HAP-1 (cell line): ENCODE measurements at regions not wholly inside any gene's neighbourhood (a gene's known extent, or its start where the extent isn't known, plus 50 kb on each side); places are given as distances from the start of the nearest gene placed in this dataset.
"Not testable (repeated sequence)": the region's sequence is repeated elsewhere in the genome, so short reads cannot be mapped to it uniquely, and the experiment has no call there.

Experiments used
- DNase-seq, 2 experiments: peaks; one replicate each; pipeline ENCODE4 v3.0.0-alpha.2; 2016 to 2020; ENCODE audit warnings: low spot score in 2 of 2
- H3K27me3 ChIP-seq: fragments of 250-450 bp; sonication (Bioruptor Pico); 2 replicates; pipeline ENCODE4 v1.5.1; 2020; ENCODE audit warnings: low read depth, mild to moderate bottlenecking, moderate library complexity
- H3K36me3 ChIP-seq: fragments of 250-450 bp; sonication (Bioruptor Pico); replicated peaks from 2 replicates; pipeline ENCODE4 v1.5.1; 2020; ENCODE audit warnings: mild to moderate bottlenecking
- H3K4me1 ChIP-seq: fragments of 250-450 bp; sonication (Bioruptor Pico); 2 replicates; pipeline ENCODE4 v1.5.1; 2020; ENCODE audit warnings: mild to moderate bottlenecking
- H3K4me3 ChIP-seq: fragments of 250-450 bp; sonication (Bioruptor Pico); 2 replicates; pipeline ENCODE4 v1.5.1; 2020; ENCODE audit warnings: mild to moderate bottlenecking, moderate library complexity
- H3K9me3 ChIP-seq: fragments of 250-450 bp; sonication (Bioruptor Pico); 2 replicates; pipeline ENCODE4 v1.5.1; 2020; ENCODE audit warnings: mild to moderate bottlenecking, moderate library complexity
- in situ Hi-C: fragments of 300-500 bp; cut with MboI; formaldehyde crosslinking; loops from 3 replicates; pipeline ENCODE4 v1.14.3; 2020; ENCODE audit warnings: low sequenced_read_pairs, inconsistent platforms, mixed read lengths

DNA sequence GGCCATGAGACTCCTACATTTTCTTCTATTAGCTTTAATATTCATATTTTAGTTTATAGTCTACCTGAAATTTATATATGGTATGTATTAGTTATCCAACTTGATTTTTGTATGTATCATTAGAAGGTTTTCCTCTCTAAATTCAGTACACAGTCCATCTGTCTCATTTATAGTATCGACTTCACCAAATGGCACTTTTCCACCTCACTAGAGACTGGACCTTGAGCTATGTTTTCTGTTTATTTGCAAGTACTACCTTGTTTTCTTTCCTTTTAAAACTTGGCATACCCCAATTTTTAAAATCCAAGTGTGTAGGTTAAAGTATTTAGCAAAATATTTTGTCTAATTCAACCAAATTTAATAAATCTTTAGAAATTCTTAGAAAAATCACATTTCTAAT is 1137.5 kb downstream of the NSUN3 start:
- DNase-seq = no peak
- Histone ChIP-seq H3K4me1 (no peaks in the 10 kb centered on the region), H3K4me3 (no peak overlapping the region), H3K36me3 (no peaks in the 10 kb centered on the region), H3K27me3 (no peaks in the 10 kb centered on the region), H3K9me3 (no peaks in the 10 kb centered on the region)
- in situ Hi-C loops = no loop called here

DNA sequence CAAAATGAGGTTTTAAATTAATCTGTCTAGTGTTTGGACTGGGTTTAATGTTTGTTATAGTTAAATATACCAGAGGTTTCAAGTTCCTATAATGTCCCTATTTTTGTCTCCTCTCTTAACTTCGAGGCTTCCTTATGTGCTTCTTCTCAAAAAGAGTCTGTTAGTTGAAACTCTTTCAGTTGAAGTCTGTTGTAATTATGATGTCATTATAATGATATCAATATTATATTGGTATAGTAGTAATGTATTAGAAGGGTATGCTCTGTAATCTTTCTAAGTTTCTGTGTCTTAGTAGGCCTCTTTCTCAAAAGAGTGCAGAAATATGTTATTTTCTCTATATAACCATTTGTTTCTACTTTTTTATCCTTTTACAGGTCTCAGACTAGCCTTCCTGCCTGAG is 1148.0 kb downstream of the NSUN3 start:
- Histone ChIP-seq H3K4me3 (no peak overlapping the region), H3K27me3 (no peaks in the 10 kb centered on the region), H3K4me1 (peaks cover 15% of the 10 kb centered on the region), H3K9me3 (no peaks in the 10 kb centered on the region), H3K36me3 (no peaks in the 10 kb centered on the region)
- in situ Hi-C loops = no loop called here
- no peak for DNase-seq

DNA sequence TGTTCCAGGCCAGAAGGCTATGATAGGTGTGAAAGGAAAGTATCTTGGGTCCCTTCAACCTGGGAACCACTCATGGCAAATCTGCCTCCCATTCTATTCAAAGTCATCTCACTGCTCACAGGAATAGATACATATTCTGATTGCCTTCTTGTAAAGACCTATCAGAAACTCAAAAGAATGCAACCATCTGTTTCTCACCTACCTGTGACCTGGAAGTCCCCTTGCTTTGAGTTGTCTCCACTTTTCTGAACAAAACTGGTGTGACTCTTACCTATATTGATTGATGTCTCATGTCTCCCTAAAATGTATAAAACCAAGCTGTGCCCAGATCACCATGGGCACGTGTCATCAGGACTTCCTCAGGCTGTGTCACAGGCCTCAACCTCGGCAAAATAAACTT is 1149.3 kb downstream of the NSUN3 start:
- Histone ChIP-seq H3K4me3 (no peak overlapping the region), H3K9me3 (no peaks in the 10 kb centered on the region), H3K27me3 (no peaks in the 10 kb centered on the region), H3K4me1 (peaks cover 15% of the 10 kb centered on the region), H3K36me3 (no peaks in the 10 kb centered on the region)
- in situ Hi-C loops = no loop called here
- DNase-seq = no peak

DNA sequence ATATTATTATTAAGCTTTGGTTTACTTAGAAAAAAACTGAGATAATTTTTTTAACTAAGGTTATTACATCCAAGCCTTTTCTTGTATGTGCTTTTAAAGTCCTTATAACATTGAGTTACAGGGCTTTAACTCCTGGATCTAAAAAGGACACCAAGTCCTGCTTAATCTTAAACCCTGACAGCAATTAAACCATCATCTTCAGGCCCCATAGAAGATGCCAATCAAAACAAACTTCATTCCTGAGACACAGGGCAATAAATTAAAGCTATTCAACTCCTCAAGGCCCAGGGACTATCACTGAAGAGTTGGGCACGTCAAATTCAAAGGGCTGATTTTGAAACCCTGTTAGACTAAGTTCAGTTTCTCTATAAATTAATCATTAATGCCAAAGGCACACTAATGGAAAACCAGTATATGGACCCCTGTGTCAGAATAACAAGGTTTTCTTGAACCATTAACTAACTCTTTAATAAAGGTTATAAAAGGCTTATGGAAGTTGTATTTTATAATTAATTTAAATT is 1152.6 kb downstream of the NSUN3 start:
- DNase-seq = no peak
- in situ Hi-C loops = no loop called here

DNA sequence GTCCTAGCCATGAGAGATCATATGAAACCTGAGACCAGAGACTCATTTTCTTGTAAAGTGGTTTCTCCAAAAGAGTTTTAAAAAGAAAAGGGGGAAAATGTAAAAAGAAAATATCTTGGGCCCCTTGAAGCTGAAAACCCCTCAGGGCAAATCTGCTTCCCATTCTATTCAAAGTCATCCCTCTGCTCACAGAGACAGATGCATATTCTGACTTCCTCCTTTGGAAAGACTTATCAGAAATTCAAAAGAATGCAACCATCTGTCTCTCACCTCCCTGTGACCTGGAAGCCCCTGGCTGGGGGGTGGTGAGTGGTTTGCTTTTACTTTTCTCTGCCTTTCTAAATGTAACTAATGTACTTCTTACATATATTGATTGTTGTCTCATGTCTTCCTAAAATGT is 1154.8 kb downstream of the NSUN3 start:
- in situ Hi-C loops = no loop called here
- H3K27me3 ChIP-seq = no peaks in the 10 kb centered on the region
- H3K4me1 ChIP-seq = peaks cover 20% of the 10 kb centered on the region
- no peak overlapping the region for H3K4me3 ChIP-seq
- no peaks in the 10 kb centered on the region for H3K36me3 ChIP-seq
- no peaks in the 10 kb centered on the region for H3K9me3 ChIP-seq
- peak; percentile 55 to 68 for DNase-seq

More for the DNA sequence above, 1152.6 kb downstream of the NSUN3 start:
- Histone ChIP-seq H3K9me3 (no peaks in the 10 kb centered on the region), H3K4me3 (no peak overlapping the region), H3K4me1 (peaks cover 21% of the 10 kb centered on the region), H3K27me3 (no peaks in the 10 kb centered on the region), H3K36me3 (no peaks in the 10 kb centered on the region)

DNA sequence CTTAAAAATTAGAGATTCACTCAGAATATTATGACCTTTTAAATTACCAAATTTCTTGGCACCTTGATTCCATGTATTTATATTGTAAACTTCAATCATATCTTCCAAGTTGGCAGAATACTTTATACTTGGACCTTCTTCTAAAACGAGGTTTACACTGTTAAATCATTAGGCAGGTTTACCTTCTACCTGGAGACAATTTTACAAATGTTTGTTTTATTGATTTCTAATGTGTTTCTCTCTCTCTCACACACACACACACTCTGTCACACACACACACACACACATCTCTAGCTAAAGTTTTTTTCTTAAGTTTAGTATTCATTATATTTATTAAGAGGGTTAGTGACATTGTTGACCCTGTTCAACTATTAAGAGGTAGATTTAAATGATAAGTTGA is 1155.6 kb downstream of the NSUN3 start:
- H3K4me1 ChIP-seq = peaks cover 12% of the 10 kb centered on the region
- DNase-seq = no peak
- no peaks in the 10 kb centered on the region for H3K27me3 ChIP-seq
- no peaks in the 10 kb centered on the region for H3K9me3 ChIP-seq
- no peaks in the 10 kb centered on the region for H3K36me3 ChIP-seq
- in situ Hi-C loops = no loop called here
- H3K4me3 ChIP-seq = no peak overlapping the region

DNA sequence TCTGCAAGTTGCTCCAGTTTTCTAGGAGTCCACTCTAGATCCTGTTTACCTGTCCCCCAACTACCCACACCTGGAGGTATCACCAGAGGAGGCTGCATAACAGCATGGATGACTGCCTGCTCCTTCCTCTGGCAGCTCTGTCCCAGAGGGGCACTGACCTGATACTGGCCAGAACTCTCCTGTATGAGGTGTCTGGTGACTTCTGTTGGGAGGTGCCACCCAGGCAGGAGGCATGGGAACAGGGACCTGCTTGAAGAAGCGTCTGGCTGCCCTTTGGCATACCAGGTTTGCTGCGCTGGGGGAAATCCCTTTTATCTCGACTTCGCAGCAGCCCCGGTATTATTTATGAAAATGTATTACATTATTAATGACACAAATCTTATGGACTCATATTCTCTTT is 1163.6 kb downstream of the NSUN3 start:
- Histone ChIP-seq H3K4me3 (no peak overlapping the region), H3K27me3 (no peaks in the 10 kb centered on the region)
- in situ Hi-C loops = no loop called here

DNA sequence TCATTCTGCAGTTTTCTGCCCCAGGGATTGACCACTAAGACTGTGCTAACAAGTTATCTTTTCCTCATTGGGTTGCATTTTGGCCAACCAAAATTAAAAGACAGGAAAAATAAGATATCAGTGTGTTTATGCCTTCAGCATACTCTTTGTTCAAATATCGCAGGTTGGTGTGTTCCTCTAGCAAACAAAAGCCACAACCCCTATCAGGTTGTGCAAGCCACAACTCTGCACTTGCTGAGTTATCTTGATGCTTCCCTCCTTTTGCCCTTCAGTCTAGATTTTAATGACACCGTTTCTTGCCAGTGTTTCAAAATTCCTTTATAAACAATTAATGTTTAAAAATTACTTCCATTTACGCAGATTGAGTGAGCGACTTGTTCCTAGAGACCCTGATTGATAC is 1164.2 kb downstream of the NSUN3 start:
- DNase-seq = no peak
- no peaks in the 10 kb centered on the region for H3K4me1 ChIP-seq
- no peaks in the 10 kb centered on the region for H3K27me3 ChIP-seq
- no peak overlapping the region for H3K4me3 ChIP-seq
- H3K9me3 ChIP-seq = no peaks in the 10 kb centered on the region
- no peaks in the 10 kb centered on the region for H3K36me3 ChIP-seq
- in situ Hi-C loops = no loop called here

More for the DNA sequence above, 1163.6 kb downstream of the NSUN3 start:
- Histone ChIP-seq H3K4me1 (no peaks in the 10 kb centered on the region), H3K36me3 (no peaks in the 10 kb centered on the region), H3K9me3 (no peaks in the 10 kb centered on the region)
- DNase-seq = no peak

DNA sequence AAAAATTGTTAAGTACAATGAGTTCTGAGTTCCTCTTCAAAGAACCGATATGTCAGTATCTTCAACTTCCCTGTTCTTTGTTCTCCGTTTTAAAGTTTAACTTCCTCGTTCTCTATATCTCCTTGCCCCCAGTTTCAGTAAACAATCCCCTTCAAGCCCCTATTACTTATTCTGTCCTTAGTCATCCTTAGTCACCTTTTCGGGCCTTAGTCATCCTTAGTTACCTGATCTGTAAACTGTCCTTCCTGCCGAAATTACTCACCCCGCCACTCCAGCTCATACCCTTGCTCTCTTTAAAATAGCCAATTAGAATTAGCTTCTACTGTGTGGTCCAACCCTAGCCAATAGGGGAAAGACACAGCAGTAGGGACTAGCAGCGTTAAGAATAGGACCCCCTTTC is 1165.6 kb downstream of the NSUN3 start:
- no peaks in the 10 kb centered on the region for H3K4me1 ChIP-seq
- H3K4me3 ChIP-seq = no peak overlapping the region
- DNase-seq = no peak
- in situ Hi-C loops = no loop called here
- no peaks in the 10 kb centered on the region for H3K27me3 ChIP-seq
- H3K36me3 ChIP-seq = no peaks in the 10 kb centered on the region
- no peaks in the 10 kb centered on the region for H3K9me3 ChIP-seq

DNA sequence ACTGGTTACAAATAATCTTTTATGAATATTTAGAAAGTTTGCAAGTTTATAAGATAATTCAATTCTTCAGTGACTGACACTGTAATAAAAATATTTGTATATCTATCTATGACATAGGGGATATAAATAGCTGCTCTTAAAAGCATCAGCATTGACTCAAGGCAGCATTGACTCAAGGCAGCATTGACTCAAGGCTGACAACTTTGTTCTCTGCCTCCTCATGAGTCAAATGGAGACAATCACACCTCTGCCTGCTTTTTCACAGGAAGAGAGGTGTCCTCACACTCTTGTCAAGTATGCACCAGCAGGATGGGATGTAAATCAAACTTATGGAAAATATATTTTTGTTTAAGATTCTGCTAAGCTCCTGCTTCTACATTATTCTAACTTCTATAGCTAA is 1173.1 kb downstream of the NSUN3 start:
- Histone ChIP-seq H3K9me3 (no peaks in the 10 kb centered on the region), H3K4me3 (no peak overlapping the region), H3K36me3 (no peaks in the 10 kb centered on the region), H3K27me3 (no peaks in the 10 kb centered on the region), H3K4me1 (no peaks in the 10 kb centered on the region)
- DNase-seq = no peak
- in situ Hi-C loops = no loop called here

DNA sequence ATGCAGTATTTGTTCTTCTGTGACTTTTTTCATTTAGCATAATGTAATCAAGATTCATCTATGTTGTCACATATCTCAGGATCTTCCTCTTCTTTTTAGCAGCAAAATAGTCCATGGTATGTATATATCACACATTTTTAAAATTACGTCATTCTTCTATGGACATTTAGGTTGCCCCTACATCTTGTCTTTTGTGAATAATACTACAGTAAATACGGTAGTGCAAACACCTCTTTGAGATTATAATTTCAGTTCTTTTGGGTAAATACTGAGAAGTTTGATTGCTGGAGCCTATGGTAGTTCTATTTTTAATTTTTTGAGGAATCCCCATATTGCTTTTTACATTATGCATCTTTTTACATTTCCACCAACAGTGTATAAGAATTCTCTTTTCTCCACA is 1174.9 kb downstream of the NSUN3 start:
- Histone ChIP-seq H3K4me1 (no peaks in the 10 kb centered on the region), H3K27me3 (no peaks in the 10 kb centered on the region), H3K4me3 (no peak overlapping the region), H3K36me3 (no peaks in the 10 kb centered on the region), H3K9me3 (no peaks in the 10 kb centered on the region)
- DNase-seq = no peak
- in situ Hi-C loops = no loop called here

DNA sequence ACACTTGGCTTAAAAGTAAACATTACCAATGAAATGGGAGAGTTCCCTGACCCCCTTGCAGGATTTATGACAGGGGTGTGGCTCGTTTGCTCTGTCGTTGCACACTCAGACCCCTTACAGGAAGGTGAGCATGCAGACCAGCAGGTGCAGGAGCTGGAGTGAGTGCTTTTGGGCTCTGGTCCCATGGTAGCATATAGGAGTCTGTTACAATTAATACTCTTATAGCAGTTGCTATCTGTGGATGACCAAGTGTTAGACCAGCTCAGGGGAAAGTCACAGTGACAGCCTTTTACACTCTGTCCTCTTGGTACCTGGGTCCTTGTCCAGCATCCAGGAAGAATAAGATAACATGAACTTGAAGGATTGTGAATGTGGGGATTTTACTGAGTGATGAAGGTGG is 1177.5 kb downstream of the NSUN3 start:
- Histone ChIP-seq H3K4me1 (no peaks in the 10 kb centered on the region), H3K9me3 (no peaks in the 10 kb centered on the region), H3K36me3 (no peaks in the 10 kb centered on the region), H3K4me3 (no peak overlapping the region), H3K27me3 (no peaks in the 10 kb centered on the region)
- in situ Hi-C loops = no loop called here
- DNase-seq = no peak

DNA sequence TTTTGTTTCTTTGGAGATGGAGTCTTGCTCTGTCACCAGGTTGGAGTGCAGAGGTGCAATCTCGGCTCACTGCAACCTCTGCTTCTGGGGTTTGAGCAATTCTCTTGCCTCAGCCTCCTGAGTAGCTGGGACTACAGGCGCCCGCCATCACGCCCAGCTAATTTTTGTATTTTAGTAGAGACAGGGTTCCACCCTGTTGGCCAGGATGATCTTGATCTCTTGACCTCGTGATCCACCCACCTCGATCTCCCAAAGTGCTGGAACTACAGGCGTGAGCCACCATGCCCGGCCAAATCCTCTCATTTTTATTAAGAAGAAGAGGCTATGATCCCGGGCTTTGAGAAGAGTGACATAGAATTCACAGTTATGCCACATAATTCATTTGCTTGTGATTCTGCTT is 1178.4 kb downstream of the NSUN3 start:
- not testable (repeated sequence) for H3K27me3 ChIP-seq, H3K4me1 ChIP-seq

DNA sequence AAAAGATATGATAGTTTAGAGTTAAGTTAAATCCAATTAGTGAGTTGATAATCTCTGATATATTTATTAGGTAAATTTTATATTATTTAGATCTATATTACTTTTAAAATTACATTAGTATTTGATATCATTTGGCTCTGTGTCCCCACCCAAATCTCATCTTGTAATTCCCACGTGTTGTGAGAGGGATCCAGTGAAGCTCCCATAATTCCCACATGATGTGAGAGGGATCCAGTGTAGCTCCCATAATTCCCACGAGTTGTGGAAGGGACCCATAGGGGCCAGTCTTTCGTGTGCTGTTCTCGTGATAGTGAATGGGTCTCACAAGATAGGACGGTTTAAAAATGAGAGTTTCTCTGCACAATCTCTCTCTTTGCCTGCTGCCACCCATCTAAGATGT is 1183.6 kb downstream of the NSUN3 start:
- Histone ChIP-seq H3K4me1 (no peaks in the 10 kb centered on the region), H3K36me3 (no peaks in the 10 kb centered on the region), H3K9me3 (no peaks in the 10 kb centered on the region), H3K4me3 (no peak overlapping the region), H3K27me3 (no peaks in the 10 kb centered on the region)
- in situ Hi-C loops = no loop called here
- no peak for DNase-seq

More for the DNA sequence above, 1178.4 kb downstream of the NSUN3 start:
- in situ Hi-C loops, H3K4me3 ChIP-seq, H3K36me3 ChIP-seq, H3K9me3 ChIP-seq, DNase-seq: not testable (repeated sequence)

DNA sequence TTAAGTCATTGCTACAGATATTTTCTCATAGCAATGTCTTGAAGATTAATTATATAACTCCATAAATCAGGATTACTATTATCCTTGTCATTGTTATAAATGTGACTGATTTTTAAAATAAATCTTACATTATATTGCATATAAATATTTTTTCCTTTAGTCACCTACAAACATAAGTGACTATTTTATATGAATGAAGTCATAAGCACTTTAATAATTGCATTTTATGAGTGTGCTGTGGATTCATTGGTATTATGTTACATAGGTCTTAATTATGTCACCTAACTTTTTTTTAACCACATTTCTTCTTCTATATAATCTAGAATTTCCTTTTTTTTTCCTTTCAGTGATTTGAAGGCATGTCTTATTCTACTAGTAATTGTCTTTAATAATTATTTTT is 1191.2 kb downstream of the NSUN3 start:
- DNase-seq = no peak
- in situ Hi-C loops = no loop called here

More for the DNA sequence above, 1191.2 kb downstream of the NSUN3 start:
- H3K27me3 ChIP-seq = no peaks in the 10 kb centered on the region
- no peaks in the 10 kb centered on the region for H3K9me3 ChIP-seq
- no peaks in the 10 kb centered on the region for H3K36me3 ChIP-seq
- H3K4me3 ChIP-seq = no peak overlapping the region
- H3K4me1 ChIP-seq = no peaks in the 10 kb centered on the region
